ENCODE measurements at regions not wholly inside any gene's neighbourhood (a gene's known extent, or its start where the extent isn't known, plus 50 kb on each side); places are given as distances from the start of the nearest gene placed in this dataset.

DNA sequence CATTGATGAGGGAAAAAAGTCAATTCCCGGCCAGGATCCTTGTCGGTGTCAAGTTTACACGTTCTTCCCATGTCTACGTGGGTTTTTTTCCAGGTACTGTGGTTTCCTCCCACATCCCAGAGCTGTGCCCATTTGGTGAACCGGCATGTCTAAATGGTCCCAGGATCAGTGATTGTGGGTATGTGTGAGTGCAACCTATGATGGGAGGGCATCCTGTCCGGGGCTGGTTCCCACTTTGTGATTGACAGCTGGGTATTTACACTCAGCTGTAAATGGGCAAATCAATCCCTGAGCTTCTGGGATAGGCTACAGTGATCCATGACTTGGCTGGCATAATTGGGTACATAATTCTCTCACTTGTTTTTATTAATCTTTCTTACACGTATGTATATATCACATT lies 91.2 kb upstream of the IRX6 start:
- no peak for TF ChIP-seq GATA2 (IDR thresholded peaks at IDR 0.05; ENCODE audit: low read depth, low read length)
- no peak for TF ChIP-seq GATA3 (IDR thresholded peaks at IDR 0.05; ENCODE audit: low read depth, low read length)

GRCh38 chr16:55233464-55233863 lies 90.5 kb upstream of the IRX6 start:
- TF ChIP-seq GATA3 (IDR thresholded peaks at IDR 0.05; ENCODE audit: low read depth, low read length) (no peak), GATA2 (IDR thresholded peaks at IDR 0.05; ENCODE audit: low read depth, low read length) (no peak)

GRCh38 chr16:55236655-55237054 lies 87.3 kb upstream of the IRX6 start:
- TF ChIP-seq GATA3 (IDR thresholded peaks at IDR 0.05; ENCODE audit: low read depth, low read length) (no peak), GATA2 (IDR thresholded peaks at IDR 0.05; ENCODE audit: low read depth, low read length) (no peak)

GRCh38 chr16:55239723-55240122 lies 84.3 kb upstream of the IRX6 start:
- TF ChIP-seq GATA3 (IDR thresholded peaks at IDR 0.05; ENCODE audit: low read depth, low read length) (no peak), GATA2 (IDR thresholded peaks at IDR 0.05; ENCODE audit: low read depth, low read length) (no peak)

DNA sequence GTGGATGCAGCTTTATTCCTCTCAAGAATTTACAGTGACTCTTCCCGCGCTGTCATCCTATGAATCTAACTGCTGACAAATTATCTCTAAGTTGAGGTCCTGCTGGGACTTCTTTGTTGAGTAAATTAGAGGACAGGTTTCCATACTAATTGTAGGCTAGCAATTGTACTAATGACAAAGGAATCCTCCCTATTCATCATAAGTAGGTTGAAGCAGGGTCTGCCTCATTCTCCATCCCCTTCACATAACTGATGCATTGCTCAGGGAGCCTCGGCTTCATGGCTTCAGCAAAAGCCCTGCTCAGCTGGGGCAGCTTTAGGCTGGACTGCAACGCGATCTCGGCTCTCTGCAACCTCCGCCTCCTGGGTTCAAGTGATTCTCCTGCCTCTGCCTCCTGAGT lies 83.1 kb upstream of the IRX6 start:
- TF ChIP-seq GATA3 (IDR thresholded peaks at IDR 0.05; ENCODE audit: low read depth, low read length) (no peak), GATA2 (IDR thresholded peaks at IDR 0.05; ENCODE audit: low read depth, low read length) (no peak)

GRCh38 chr16:55242667-55243066 lies 81.3 kb upstream of the IRX6 start:
- TF ChIP-seq GATA3 (IDR thresholded peaks at IDR 0.05; ENCODE audit: low read depth, low read length): no peak
- TF ChIP-seq GATA2 (IDR thresholded peaks at IDR 0.05; ENCODE audit: low read depth, low read length): no peak

- no peak for TF ChIP-seq GATA3 (IDR thresholded peaks at IDR 0.05; ENCODE audit: low read depth, low read length)
- TF ChIP-seq GATA2 (IDR thresholded peaks at IDR 0.05; ENCODE audit: low read depth, low read length): no peak
These were observed 75.9 kb upstream of the IRX6 start for GRCh38 chr16:55248058-55248457.

GRCh38 chr16:55248494-55248893 lies 75.5 kb upstream of the IRX6 start:
- no peak for TF ChIP-seq GATA3 (IDR thresholded peaks at IDR 0.05; ENCODE audit: low read depth, low read length)
- TF ChIP-seq GATA2 (IDR thresholded peaks at IDR 0.05; ENCODE audit: low read depth, low read length): no peak

DNA sequence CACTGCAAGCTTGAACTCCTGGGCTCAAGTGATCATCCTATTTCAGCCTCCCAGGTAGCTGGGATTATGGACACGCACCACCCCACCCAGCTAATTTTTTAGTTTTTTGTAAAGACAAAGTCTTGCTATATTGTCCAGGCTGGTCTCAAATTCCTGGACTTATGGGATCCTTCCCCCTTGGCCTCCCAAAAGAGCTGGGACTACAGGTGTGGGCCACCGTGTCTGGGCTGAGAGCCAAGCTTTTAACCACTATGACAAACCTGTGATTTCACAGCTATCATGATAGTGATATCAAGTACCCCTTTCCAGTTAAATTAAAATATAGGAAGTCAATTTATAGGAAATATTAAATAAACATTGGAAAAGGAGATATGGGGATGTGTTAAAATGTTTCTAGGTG lies 74.6 kb upstream of the IRX6 start:
- TF ChIP-seq GATA3 (IDR thresholded peaks at IDR 0.05; ENCODE audit: low read depth, low read length): no peak
- no peak for TF ChIP-seq GATA2 (IDR thresholded peaks at IDR 0.05; ENCODE audit: low read depth, low read length)

DNA sequence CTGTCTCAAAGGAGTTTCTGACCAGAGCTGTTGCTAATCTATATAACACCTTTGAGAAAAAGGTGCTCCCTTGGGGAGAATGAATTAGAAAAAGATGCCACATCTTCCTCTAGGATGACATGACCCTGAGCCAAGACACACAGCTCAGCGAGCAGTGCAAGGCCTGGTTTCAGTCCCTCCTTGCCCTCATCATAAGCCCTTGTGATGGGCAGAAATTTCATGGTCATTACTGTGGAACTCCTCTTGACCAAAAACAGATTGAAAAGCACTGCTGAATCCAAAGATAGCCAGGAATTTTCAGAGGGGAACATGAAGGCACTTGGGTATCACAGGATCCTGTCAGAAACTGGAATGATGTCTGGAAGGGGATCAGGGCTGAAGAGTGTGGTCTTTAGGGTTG lies 74.1 kb upstream of the IRX6 start:
- TF ChIP-seq GATA2 (IDR thresholded peaks at IDR 0.05; ENCODE audit: low read depth, low read length) (no peak), GATA3 (IDR thresholded peaks at IDR 0.05; ENCODE audit: low read depth, low read length) (no peak)

DNA sequence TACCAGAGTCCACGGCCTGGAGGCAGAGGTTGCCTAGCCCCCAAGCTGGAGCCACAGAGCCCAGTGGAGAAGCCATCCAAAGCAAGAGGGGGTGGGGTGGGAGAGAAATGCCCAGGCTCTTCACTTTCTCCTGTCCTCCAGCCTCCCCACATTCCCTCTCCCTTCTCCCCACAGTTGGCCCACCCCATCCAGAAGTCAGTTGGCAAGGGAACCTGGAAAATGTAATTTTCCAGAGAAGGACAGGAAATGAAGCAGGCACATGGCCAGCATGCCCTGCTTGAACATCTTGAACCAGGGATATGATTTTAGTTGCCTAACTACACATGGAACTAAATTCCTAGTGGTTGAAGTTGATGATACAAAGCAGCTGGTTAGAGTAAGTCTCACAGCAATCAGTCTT lies 73.3 kb upstream of the IRX6 start:
- TF ChIP-seq GATA3 (IDR thresholded peaks at IDR 0.05; ENCODE audit: low read depth, low read length) (no peak), GATA2 (IDR thresholded peaks at IDR 0.05; ENCODE audit: low read depth, low read length) (no peak)

GRCh38 chr16:55251151-55251550 lies 72.9 kb upstream of the IRX6 start:
- TF ChIP-seq GATA3 (IDR thresholded peaks at IDR 0.05; ENCODE audit: low read depth, low read length) (no peak), GATA2 (IDR thresholded peaks at IDR 0.05; ENCODE audit: low read depth, low read length) (no peak)

DNA sequence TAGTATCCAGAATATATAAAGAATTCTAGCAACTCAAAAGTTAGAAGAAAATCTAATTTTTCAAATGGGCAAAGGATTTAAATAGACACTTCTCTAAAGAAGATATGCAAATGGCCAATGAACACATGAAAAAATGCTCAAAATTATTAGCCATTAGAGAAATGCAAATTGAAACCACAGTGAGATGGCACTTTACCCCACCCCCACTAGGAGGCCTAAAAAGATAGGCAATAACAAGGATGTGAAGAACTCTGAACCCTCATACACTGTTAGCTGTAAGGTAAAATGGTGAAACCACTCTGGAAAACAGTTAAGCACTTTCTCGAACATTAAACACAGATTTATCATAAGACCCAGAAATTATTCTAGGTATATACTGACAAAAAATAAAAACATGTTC lies 71.4 kb upstream of the IRX6 start:
- TF ChIP-seq GATA3 (IDR thresholded peaks at IDR 0.05; ENCODE audit: low read depth, low read length) (no peak), GATA2 (IDR thresholded peaks at IDR 0.05; ENCODE audit: low read depth, low read length) (no peak)

GRCh38 chr16:55253987-55254386 lies 70.0 kb upstream of the IRX6 start:
- TF ChIP-seq GATA2 (IDR thresholded peaks at IDR 0.05; ENCODE audit: low read depth, low read length) (no peak), GATA3 (IDR thresholded peaks at IDR 0.05; ENCODE audit: low read depth, low read length) (no peak)

- TF ChIP-seq GATA3 (IDR thresholded peaks at IDR 0.05; ENCODE audit: low read depth, low read length) (no peak), GATA2 (IDR thresholded peaks at IDR 0.05; ENCODE audit: low read depth, low read length) (no peak)
These were observed 68.2 kb upstream of the IRX6 start for GRCh38 chr16:55255733-55256282.

DNA sequence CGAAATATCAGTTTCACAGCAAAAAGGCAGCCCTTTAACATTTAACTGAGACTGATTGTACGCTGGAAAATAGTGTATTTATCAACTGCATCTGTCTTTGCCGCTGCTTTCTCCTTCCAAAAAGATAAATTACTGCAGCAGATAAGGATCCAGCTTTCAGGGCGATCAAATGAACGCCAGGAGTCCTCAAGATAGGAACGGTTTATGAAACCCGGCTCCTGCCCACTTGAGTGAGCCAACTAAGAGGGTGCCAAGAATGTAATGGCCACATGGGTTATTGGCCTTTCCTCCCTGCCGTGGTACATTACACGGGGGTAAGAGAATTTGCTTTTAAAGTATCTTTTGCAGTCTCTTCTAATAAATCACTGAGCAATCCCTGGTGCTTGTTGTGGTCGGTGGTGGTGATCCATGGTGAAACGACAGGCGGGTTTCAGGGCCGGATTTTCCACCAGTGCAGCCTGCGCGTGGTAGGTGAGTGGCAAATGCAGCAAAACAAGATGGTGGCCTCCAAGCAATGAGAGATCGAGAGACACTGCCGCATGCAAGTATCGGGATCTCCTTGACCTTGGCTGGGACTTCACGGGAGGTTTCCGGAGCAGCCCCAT lies 67.5 kb upstream of the IRX6 start:
- peak; percentile 72 for TF ChIP-seq GATA2 (IDR thresholded peaks at IDR 0.05; ENCODE audit: low read depth, low read length)
- 0 out of 2 replicates have a peak, but pooled peaks have one; percentile 28 for TF ChIP-seq GATA3 (IDR thresholded peaks at IDR 0.05; ENCODE audit: low read depth, low read length)

Measured in SH-SY5Y (cell line).